ENCODE measurements at regions not wholly inside any gene's neighbourhood (a gene's known extent, or its start where the extent isn't known, plus 50 kb on each side); places are given as distances from the start of the nearest gene placed in this dataset.

DNA sequence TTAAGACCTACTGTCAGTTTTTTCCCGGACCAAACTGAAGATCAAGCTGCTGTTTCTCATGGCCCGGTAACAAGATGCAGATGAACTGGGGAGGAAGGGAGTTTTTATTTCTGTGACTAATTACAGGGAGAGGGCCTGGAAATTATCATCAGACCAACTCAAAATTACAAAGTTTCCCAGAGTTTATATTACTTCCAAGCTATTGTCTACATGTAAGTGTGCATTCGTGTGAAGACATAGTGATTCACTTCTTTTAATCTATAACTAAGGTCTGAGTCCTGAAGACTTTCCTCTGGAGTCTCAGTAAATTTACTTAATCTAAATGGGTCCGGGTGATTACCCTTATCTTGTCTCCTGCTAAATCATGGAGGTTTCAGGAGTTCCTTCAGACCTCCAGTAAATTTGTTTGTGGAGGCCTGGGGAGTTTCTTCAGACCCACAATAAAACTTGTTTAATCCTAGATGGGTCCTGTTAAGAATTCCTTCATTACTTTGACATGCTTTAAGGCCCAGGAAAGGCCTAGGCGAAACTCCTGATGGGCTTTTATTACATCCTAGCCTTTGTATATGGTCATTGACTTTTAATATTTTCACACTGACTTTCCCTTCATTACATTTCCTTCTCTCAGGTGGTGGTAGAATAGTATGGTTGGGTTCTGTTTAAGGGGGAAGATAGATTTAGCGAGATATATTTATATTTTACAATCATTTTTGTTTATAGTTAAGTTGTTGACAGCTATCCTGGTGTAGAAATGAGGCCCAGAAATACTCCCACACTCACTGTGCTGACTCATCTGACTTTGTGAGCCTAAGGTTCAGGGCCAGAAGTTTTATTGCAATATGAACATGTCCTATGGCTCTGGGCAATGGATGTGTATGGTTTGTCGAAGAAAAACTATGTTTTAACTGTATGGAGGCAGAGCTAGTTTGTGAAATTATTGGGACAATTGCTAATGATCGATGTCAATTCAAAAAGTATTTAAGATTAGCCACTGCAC, 627.0 kb upstream of the FBXO33 start (continued):
- TF ChIP-seq ZNF407 (CRISPR knock-in tag; IDR thresholded peaks at IDR 0.05; ENCODE audit: not compliant biosample characterization) (no peak), SRSF1 (optimal IDR thresholded peaks at IDR 0.05; ENCODE audit: low read depth, low read length) (no peak), CEBPB (IDR thresholded peaks at IDR 0.05; ENCODE audit: borderline replicate concordance, low read depth, low read length) (no peak)

All from HepG2 (cell line).